ENCODE measurements at regions not wholly inside any gene's neighbourhood (a gene's known extent, or its start where the extent isn't known, plus 50 kb on each side); places are given as distances from the start of the nearest gene placed in this dataset.

GRCh38 chr21:41566500-41567014, 58.6 kb upstream of the TMPRSS2 start:
- Histone ChIP-seq H3K36me3 (ENCODE audit: control insufficient read depth, insufficient read depth, low read length) (no peaks in the 10 kb centered on the region), H3K4me2 (ENCODE audit: extremely low read depth, insufficient read depth, low read length) (no peak overlapping the region), H3K27me3 (ENCODE audit: control insufficient read depth, insufficient read depth, low read length) (no peaks in the 10 kb centered on the region)

GRCh38 chr21:41565550-41565949, 57.6 kb upstream of the TMPRSS2 start:
- DNase-seq (ENCODE audit: low read depth in 2 of 2) = no peak
- Histone ChIP-seq H4K20me1 (ENCODE audit: control insufficient read depth, extremely low read depth, insufficient read depth, low read length) (no peaks in the 10 kb centered on the region), H3K9ac (ENCODE audit: insufficient read depth, low read length) (no peak overlapping the region), H3K36me3 (ENCODE audit: control insufficient read depth, insufficient read depth, low read length) (no peaks in the 10 kb centered on the region), H3K4me1 (ENCODE audit: control insufficient read depth, extremely low read depth, insufficient read depth, low read length) (no peaks in the 10 kb centered on the region), H2AFZ (ENCODE audit: low read length) (no peak overlapping the region), H3K9me3 (ENCODE audit: control insufficient read depth, insufficient read depth, low read depth, low read length) (no peaks in the 10 kb centered on the region), H3K79me2 (ENCODE audit: control insufficient read depth, insufficient read depth, low read length) (no peaks in the 10 kb centered on the region), H3K4me3 (replicated peaks in 1 of 4; ENCODE audit: control extremely low read depth in 1 of 4, insufficient read depth in 1 of 4, low read depth in 3 of 4, low read length in 4 of 4) (no peak overlapping the region), H3K4me2 (ENCODE audit: extremely low read depth, insufficient read depth, low read length) (no peak overlapping the region), H3K27me3 (ENCODE audit: control insufficient read depth, insufficient read depth, low read length) (no peaks in the 10 kb centered on the region), H3K27ac (ENCODE audit: insufficient read depth, low read length) (no peak overlapping the region)
- no peak for TF ChIP-seq EZH2 (IDR thresholded peaks at IDR 0.05; ENCODE audit: low read length, missing control alignments)
- TF ChIP-seq CTCF (conservative IDR thresholded peaks at IDR 0.05 in 1 of 2, IDR thresholded peaks at IDR 0.05 in 1 of 2; ENCODE audit: low read depth in 1 of 2, low read length in 2 of 2) = no peak

More at GRCh38 chr21:41566500-41567014, 58.6 kb upstream of the TMPRSS2 start:
- Histone ChIP-seq H2AFZ (ENCODE audit: low read length) (no peak overlapping the region), H3K4me3 (replicated peaks in 1 of 4; ENCODE audit: control extremely low read depth in 1 of 4, insufficient read depth in 1 of 4, low read depth in 3 of 4, low read length in 4 of 4) (no peak overlapping the region), H4K20me1 (ENCODE audit: control insufficient read depth, extremely low read depth, insufficient read depth, low read length) (no peaks in the 10 kb centered on the region), H3K9me3 (ENCODE audit: control insufficient read depth, insufficient read depth, low read depth, low read length) (no peaks in the 10 kb centered on the region), H3K9ac (ENCODE audit: insufficient read depth, low read length) (no peak overlapping the region), H3K4me1 (ENCODE audit: control insufficient read depth, extremely low read depth, insufficient read depth, low read length) (no peaks in the 10 kb centered on the region), H3K79me2 (ENCODE audit: control insufficient read depth, insufficient read depth, low read length) (no peaks in the 10 kb centered on the region), H3K27ac (ENCODE audit: insufficient read depth, low read length) (no peak overlapping the region)
- TF ChIP-seq CTCF (conservative IDR thresholded peaks at IDR 0.05 in 1 of 2, IDR thresholded peaks at IDR 0.05 in 1 of 2; ENCODE audit: low read depth in 1 of 2, low read length in 2 of 2) = no peak
- no peak for TF ChIP-seq EZH2 (IDR thresholded peaks at IDR 0.05; ENCODE audit: low read length, missing control alignments)
- DNase-seq (ENCODE audit: low read depth in 2 of 2) = no peak

GRCh38 chr21:41564871-41565274, 56.9 kb upstream of the TMPRSS2 start:
- H3K79me2 ChIP-seq (ENCODE audit: control insufficient read depth, insufficient read depth, low read length) = no peaks in the 10 kb centered on the region
- no peaks in the 10 kb centered on the region for H3K36me3 ChIP-seq (ENCODE audit: control insufficient read depth, insufficient read depth, low read length)
- H3K4me3 ChIP-seq (replicated peaks in 1 of 4; ENCODE audit: control extremely low read depth in 1 of 4, insufficient read depth in 1 of 4, low read depth in 3 of 4, low read length in 4 of 4) = no peak overlapping the region
- H3K9ac ChIP-seq (ENCODE audit: insufficient read depth, low read length) = no peak overlapping the region
- H3K27ac ChIP-seq (ENCODE audit: insufficient read depth, low read length) = no peak overlapping the region
- no peaks in the 10 kb centered on the region for H3K4me1 ChIP-seq (ENCODE audit: control insufficient read depth, extremely low read depth, insufficient read depth, low read length)
- peak in 1 of 2 donors; percentile 63 for DNase-seq (ENCODE audit: low read depth in 2 of 2)
- no peaks in the 10 kb centered on the region for H4K20me1 ChIP-seq (ENCODE audit: control insufficient read depth, extremely low read depth, insufficient read depth, low read length)
- no peak for TF ChIP-seq CTCF (conservative IDR thresholded peaks at IDR 0.05 in 1 of 2, IDR thresholded peaks at IDR 0.05 in 1 of 2; ENCODE audit: low read depth in 1 of 2, low read length in 2 of 2)
- no peak for TF ChIP-seq EZH2 (IDR thresholded peaks at IDR 0.05; ENCODE audit: low read length, missing control alignments)
- no peaks in the 10 kb centered on the region for H3K9me3 ChIP-seq (ENCODE audit: control insufficient read depth, insufficient read depth, low read depth, low read length)
- no peak overlapping the region for H3K4me2 ChIP-seq (ENCODE audit: extremely low read depth, insufficient read depth, low read length)
- no peak overlapping the region for H2AFZ ChIP-seq (ENCODE audit: low read length)
- H3K27me3 ChIP-seq (ENCODE audit: control insufficient read depth, insufficient read depth, low read length) = no peaks in the 10 kb centered on the region

Data from fibroblast of lung (primary cell).